ENCODE measurements at regions not wholly inside any gene's neighbourhood (a gene's known extent, or its start where the extent isn't known, plus 50 kb on each side); places are given as distances from the start of the nearest gene placed in this dataset.

- no peak for DNase-seq (ENCODE audit: low spot score)
Observed at GRCh38 chr14:29459969-29460560, 467.6 kb downstream of the PRKD1 start.

GRCh38 chr14:29461101-29461500, 466.5 kb downstream of the PRKD1 start:
- DNase-seq (ENCODE audit: low spot score), result no peak

GRCh38 chr14:29461506-29461905, 466.1 kb downstream of the PRKD1 start:
- DNase-seq (ENCODE audit: low spot score), result no peak

GRCh38 chr14:29462321-29462720, 465.3 kb downstream of the PRKD1 start:
- DNase-seq (ENCODE audit: low spot score), result no peak

GRCh38 chr14:29462772-29463171, 464.9 kb downstream of the PRKD1 start:
- no peak for DNase-seq (ENCODE audit: low spot score)

GRCh38 chr14:29463727-29464395, 463.8 kb downstream of the PRKD1 start:
- no peak for DNase-seq (ENCODE audit: low spot score)

GRCh38 chr14:29465095-29465494, 462.6 kb downstream of the PRKD1 start:
- DNase-seq (ENCODE audit: low spot score), result no peak

- DNase-seq (ENCODE audit: low spot score), result no peak
Observed at GRCh38 chr14:29475641-29476040, 452.0 kb downstream of the PRKD1 start.

- DNase-seq (ENCODE audit: low spot score), result no peak
Observed at GRCh38 chr14:29486132-29486531, 441.5 kb downstream of the PRKD1 start.

GRCh38 chr14:29489911-29490425, 437.7 kb downstream of the PRKD1 start:
- no peak for DNase-seq (ENCODE audit: low spot score)

GRCh38 chr14:29493849-29494248, 433.8 kb downstream of the PRKD1 start:
- no peak for DNase-seq (ENCODE audit: low spot score)

GRCh38 chr14:29494312-29494711, 433.3 kb downstream of the PRKD1 start:
- no peak for DNase-seq (ENCODE audit: low spot score)

- DNase-seq (ENCODE audit: low spot score), result no peak
Observed at GRCh38 chr14:29503903-29504302, 423.7 kb downstream of the PRKD1 start.

- no peak for DNase-seq (ENCODE audit: low spot score)
Observed at GRCh38 chr14:29518335-29518734, 409.3 kb downstream of the PRKD1 start.

- DNase-seq (ENCODE audit: low spot score), result no peak
Observed at GRCh38 chr14:29521526-29522137, 406.0 kb downstream of the PRKD1 start.

Data from mucosa of gallbladder (tissue), 1 donor.